Gastrocnemius medialis (tissue), 4 donors: ENCODE measurements at regions not wholly inside any gene's neighbourhood (a gene's known extent, or its start where the extent isn't known, plus 50 kb on each side); places are given as distances from the start of the nearest gene placed in this dataset.
"Not testable (repeated sequence)": the region's sequence is repeated elsewhere in the genome, so short reads cannot be mapped to it uniquely, and the experiment has no call there.

Experiments
- CTCF ChIP-seq, 5 experiments: fragments of 450-650 bp in 3 of 5; fragments of 200-600 bp in 2 of 5; sonication (generic) in 2 of 5; IDR thresholded peaks in 4 of 5; conservative IDR thresholded peaks in 1 of 5; 1 replicate in 4 of 5; 2 replicates in 1 of 5; pipeline ENCODE4 v1.5.1; 2016 to 2019; ENCODE audit warnings: antibody characterized with exemption in 5 of 5, mild to moderate bottlenecking in 3 of 5, moderate library complexity in 3 of 5
- POLR2A ChIP-seq, 2 donors: fragments of 450-650 bp; IDR thresholded peaks; one replicate each; pipeline ENCODE4 v1.6.1; 2017; ENCODE audit warnings: antibody characterized with exemption in 2 of 2, mild to moderate bottlenecking in 2 of 2, moderate library complexity in 2 of 2

GRCh38 chr13:21306300-21307073, 130.0 kb downstream of the MRPL57 start:
- TF ChIP-seq POLR2A (IDR thresholded peaks at IDR 0.05); CTCF (IDR thresholded peaks at IDR 0.05 in 4 of 5, conservative IDR thresholded peaks at IDR 0.05 in 1 of 5): not testable (repeated sequence)
